ENCODE measurements at regions not wholly inside any gene's neighbourhood (a gene's known extent, or its start where the extent isn't known, plus 50 kb on each side); places are given as distances from the start of the nearest gene placed in this dataset.
"Not testable (repeated sequence)": the region's sequence is repeated elsewhere in the genome, so short reads cannot be mapped to it uniquely, and the experiment has no call there.

DNA sequence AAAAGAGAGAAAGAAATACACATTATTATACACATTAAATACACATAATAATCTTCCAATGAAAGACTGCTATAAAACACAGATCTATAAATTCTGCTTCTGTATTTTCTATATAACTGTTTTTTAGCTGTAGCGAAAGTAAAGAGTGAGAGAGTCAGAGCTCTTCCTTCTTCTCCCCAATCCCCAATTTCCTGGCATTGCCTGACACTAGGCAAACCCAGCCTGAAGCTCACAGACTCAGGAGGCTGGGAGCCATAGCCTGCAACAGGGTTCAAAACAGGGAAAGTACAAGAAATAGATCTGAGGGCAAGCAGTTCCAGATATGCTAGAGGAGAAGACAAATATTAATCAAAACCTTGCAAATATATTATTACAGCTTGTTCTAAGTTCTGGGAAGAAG, 201.6 kb downstream of the HNRNPD start:
- no peak for DNase-seq

DNA sequence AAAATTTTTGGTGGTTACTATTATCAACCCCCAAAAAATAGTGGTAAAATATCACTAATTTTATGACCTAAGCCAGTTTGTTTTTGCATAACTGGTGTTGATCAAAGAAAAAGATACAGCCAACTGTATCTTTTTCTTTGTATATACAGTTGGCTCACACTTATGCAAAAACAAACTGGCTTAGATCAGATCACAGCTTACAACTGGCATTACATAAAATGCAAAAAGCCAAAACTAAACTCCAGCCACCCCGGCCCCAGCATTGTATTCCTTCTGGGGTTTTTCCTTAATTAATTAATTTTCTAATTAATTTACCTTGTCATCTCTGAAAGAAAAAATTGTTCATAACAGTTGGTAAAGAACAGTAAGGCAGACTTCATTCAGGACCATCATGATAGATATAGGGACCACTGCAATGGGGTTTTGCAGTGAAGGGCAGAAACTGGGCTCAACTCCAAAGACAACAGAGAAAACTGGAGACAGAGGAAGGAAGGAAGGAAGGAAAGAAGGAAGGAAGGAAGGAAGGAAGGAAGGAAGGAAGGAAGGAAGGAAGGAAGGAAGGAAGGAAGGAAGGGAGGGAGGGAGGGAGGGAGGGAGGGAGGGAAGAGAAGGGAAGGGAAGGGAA, 202.1 kb downstream of the HNRNPD start:
- no peak for DNase-seq

DNA sequence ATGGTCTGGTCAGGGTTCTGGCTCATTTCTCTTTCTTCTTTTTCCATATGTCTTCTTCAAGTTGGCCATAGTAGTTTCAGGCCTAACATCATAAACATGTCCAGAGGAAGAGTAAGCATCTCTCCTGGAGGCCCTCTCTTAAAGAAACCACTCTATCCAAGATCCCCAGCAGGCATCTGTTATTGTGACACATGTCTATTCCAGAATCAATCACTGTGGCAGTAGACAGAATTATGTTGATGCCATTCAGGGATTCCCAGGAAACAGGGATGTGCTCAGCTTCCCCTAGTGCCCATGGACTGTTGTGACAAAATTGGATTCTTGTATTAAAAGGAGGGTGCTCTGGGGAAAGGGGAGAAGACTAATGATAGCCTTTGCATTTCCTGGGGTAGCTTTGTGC, 224.0 kb downstream of the HNRNPD start:
- DNase-seq, result no peak

DNA sequence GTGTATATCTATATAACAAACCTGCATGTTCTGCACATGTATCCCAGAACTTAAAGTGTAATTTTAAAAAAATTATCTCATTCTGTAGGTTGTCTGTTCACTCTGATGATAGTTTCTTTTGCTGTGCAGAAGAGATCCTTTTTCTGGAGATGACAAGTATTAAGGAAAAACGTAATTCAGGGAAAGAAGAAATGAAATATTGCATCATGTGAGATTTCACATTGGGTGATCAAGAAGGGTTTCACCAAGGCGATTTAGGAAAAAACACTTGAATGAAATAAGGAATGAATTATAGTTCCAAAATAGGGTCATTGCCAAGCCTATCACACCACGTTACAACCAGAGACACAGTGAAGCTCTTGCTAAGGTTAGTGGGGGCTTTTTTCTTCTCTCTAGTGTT, 227.9 kb downstream of the HNRNPD start:
- DNase-seq, result no peak

DNA sequence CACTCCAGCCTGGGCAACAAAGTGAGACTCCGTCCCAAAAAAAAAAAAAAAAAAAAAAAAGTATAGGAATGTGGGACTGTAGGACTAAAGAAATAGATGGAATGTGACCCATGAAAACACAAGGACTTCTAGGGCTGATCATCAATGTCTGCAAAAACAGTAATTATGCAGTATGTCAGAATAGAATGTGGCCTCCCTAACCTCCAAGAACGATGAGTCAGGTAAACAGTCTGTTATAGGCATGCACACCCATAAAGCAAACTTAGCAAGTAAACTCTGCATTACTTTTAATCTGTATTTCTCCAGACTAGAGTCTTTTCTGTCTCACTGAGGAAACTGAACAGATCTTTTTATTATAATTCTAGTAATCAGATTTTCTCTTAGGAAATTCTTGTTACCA, 233.4 kb downstream of the HNRNPD start:
- no peak for DNase-seq

DNA sequence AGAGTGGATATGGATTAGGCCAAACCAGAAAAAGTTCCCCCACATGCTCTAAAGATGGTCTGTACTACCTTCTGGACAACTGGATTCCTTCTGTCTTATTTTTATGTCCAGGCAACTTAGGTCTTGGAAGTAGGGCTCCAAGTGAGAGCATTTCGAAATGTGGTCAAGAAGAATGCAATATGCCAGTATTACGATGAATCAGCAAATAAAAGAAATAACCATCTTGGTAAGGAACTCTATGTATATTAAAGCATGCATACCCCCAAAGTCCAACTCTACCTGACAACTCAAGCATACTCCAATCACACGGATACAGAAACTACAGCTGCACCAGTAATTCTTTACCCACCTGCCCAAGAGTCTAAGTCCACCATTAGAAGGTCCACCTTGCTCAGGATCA, 234.5 kb downstream of the HNRNPD start:
- no peak for DNase-seq

DNA sequence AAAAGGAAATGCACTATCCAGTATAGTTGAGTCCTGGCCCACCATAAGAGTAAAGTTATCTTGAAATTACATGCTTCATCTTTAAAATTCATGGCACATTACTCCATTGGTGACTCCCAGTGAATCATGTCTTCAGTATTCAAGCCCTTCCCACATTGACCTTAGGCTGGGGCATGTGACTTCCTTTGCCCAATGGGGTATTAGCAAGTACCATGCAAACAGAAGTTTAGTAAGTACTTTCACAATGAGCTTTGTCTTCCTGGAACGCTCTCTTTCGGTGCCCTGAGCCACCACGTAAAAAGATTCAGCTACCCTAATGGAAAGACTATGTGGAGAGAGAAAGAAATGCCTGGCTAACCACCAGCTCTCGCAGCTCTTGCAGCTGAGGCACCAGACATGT, 235.4 kb downstream of the HNRNPD start:
- DNase-seq, result no peak

DNA sequence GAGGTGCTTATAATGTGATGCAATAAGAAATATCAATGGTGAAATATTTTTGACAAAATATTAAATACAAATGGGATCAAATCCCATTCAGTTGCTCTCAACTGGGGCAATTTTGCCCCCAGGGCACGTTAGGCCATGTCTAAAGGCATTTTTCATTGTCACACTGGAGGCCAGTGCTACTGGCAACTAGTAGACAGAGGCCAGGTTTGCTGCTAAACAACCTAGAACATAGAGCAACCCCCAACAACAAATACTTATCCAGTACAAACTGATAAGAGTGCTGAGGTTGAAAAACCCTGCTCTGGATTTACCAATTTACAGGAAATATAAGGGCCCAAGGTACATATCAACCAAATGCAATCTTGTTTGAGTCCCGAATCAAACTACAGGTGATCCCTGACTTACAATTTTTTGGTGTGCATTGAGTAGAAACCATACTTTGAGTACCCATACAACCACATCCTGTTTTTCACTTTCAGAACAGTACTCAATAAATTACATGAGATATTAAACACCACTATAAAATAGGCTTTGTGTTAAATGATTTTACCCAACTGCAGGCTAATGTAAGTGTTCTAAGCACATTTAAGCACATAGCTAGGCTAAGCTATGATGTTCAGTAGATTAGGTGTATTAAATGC, 237.5 kb downstream of the HNRNPD start:
- DNase-seq, result no peak

DNA sequence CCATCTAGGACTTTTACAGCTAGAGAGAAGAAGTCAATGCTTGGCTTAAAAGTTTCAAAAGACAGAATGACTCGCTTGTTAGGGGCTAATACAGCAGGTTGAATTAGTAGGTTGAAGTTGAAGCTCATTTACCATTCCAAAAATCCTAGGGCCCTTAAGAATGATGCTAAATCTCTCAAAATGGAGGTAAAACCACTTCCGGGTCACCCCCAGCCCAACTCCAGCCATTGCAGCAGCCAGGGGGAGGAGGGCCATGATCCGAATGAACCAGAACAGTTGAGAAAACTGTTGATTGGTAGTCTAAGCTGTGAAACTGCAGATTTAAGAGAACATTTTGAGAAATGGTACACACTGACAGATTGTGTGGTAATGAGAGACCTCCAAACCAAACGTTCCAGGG, 245.4 kb downstream of the HNRNPD start:
- DNase-seq, result no peak

DNA sequence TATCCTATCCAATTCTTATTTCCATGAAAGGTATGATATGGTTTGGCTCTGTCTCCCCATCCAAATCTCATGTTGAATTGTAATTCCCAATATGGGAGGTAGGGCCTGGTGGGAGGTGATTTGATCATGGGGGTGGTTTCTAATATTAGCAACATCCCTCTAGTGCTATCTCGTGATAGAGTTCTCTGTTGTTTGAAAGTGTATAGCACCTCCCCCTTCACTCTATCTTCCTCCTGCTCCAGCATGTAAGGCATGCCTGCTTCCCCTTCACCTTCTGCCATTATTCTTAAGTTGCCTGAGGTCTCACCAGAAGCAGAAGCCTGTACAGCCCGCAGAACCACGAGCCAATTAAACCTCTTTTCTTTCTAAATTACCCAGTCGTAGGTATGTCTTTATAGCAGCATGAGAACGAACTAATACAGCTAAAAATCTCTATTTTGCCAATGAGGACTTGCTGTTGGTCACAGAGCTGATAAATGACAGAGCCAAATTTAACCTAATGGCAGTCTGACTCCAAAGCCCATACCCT, 247.2 kb downstream of the HNRNPD start:
- DNase-seq, result no peak

DNA sequence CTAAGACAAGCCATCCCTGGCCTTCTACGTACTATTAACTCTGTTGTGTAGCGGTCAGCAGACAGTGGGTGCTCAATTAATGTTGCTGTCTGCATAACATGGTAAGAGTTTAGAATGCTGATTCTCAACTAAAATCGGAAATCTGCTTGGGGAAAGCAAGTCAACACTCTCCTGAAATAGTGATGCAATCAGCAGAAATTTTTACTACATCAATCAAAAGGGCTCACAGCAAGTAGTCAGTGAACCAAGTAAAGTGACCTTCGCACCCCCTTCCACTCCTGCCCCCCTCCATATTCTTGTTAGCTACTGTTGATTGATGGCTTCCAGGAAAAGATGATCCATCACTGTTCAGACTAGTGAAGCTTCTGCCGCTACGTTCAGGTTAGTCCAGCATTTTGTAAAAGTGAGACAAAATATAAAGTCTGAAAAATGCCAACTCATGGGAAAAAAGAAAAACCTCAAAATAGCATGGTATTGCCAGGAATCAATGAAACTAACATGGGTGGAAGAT, 247.9 kb downstream of the HNRNPD start:
- no peak for DNase-seq

DNA sequence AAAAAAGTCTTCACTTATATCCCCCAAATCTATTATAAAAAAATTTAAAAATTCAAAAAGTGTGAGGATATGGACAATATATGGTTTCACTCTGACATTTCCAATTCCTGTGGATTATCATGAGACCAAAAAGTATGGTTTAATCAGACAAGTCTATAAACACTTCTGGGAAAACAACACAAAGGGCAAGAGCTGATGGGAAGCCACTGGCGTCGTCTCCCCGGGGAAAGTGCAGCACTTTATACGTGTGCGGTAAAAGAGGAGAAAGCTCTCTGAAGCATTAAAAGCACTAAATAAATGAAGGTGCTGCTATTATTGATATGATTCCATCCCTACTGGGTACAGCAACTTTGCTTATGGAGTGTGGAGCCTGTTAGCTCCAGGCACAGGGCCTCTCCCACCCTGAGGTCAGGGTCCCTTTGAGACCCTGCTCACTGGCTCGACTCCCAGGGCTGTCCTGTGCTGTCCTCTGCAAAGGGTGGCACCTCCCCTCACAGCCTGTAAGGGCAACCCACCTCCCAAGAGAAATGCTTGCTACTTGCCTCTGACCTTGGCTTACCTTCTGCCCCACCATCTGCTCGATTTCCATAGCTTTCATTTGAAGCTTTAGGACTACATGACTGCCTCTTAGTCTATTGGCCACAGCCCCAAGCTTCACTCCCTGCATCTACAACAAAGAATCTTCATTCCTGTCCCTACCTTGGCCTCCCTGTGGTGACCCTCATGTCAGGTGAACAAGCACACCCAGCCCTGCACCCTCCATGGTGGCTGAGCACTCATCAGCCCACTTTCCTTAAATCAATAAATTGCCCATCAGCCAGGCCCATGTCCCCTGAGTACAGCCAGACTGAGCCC, 248.6 kb downstream of the HNRNPD start:
- no peak for DNase-seq

DNA sequence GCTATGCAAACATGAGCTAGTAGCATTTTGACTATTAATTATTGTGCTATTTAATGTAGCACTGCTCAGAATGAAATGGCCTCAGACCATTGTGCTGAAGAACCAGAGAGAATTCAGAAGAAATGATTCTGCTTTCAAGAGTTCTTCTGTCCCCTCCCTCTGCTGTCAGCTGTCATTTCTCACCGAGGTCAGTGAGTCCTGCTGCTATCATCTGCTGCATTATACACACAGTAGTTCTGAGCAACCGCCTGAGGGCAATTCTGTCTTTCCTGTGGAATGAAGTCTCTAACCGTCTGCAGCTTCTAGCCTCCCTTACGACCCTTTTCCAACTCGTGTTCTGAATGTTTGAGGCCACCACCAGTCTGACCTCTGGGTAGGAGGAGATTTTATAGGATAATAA, 249.4 kb downstream of the HNRNPD start:
- no peak for DNase-seq

DNA sequence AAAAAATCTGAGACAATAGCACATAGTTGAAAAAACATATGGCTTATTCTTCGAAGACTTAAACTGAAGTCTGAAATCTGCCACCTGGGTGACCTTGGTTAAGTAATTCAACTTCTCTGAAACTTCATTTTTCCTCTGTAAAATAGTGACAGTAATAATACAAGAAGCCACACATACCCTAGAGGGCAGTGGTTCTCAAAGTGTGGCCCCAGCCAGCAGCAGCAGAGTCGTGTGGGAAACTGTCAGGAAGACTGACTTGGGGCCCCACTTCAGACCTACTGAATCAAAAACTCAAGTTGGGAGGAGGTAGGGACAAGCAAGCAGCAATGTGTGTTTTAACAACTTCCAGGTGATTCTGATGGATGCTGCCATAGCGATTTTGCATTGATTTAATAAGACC, 249.9 kb downstream of the HNRNPD start:
- peak in 3 of 4 experiments; percentile 3 to 23 (median 14) for DNase-seq

DNA sequence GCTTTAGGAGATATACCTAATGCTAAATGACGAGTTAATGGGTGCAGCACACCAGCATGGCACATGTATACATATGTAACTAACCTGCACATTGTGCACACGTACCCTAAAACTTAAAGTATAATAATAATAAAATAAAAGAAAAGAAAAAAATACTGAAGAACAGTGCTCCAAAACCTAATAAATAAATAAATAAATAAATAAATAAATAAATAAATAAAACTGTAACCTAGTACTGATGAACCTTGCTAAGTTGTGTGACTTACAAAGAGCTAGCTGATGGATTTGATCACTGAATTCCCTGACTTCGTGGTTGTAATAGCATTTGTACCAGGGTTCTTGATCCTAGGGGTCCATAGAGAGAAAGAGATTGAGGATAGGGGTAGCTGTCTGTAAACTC, 258.6 kb downstream of the HNRNPD start:
- DNase-seq, result not testable (repeated sequence)

DNA sequence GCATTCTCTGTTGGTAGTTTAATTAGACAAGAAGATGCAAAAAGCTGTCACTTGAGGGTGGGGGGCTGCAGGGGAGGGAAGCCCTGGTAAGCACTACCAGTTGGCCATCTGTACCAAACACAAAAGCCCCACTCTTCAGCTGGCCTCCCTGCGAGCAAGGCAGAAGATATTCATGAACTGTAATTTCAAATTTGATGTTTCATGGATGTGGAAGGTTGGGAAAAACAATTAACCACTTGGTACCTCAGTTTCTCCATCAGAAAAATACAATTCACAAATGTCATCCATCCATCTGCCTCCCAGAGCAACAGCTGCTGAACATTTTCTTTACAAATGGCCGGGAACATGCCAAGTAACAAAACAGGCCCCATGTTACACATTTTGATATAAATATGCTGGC, 265.3 kb downstream of the HNRNPD start:
- DNase-seq, result no peak

DNA sequence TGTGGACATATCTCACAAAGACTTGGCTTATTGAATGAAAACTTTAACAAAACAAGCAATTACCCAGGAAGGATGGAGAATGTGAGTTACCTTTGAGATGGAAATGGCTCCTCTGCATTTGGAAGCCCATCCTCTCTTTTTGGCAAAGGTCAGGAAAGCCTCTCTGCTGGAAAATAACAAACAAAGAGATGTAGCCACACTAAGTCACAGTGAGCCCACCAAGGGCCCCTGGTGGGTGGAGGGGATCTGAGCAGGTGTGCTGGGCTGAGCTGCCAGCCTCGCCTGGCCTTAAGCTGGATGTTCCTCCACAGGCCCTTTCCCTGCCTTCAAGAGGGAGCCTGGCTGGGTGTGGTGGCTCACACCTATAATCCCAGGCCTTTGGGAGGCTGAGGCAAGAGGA, 269.2 kb downstream of the HNRNPD start:
- no peak for DNase-seq

DNA sequence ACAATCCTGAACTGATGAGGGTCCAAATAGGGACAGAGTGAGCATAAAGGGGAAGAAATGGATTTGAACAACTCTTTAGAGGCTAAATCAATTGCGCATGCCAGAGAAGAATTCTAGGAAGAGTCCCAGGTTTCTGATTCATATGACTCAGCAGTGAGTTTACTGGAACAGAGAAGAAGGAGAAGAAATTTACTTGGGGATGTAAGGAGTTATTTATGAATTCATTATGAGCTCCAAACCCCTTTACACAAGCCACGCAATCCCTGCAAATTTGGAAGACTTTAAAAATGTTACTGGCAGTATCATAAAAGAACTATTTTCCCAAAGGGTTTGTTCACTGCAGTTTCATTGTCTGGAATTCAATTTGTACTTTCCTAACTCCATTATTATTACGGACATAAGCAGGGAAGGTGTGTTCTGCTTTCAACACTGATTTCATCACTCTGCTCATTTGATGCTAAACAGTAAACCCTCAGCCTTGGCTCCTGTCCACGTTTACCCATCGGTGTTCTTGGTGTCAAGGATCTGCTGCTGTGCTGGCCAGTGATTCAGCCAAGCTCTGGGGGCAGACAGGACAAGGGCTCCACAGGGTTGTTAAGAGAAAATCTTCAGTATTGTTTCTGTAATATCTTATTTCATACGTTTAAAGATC, 273.7 kb downstream of the HNRNPD start:
- no peak for DNase-seq

DNA sequence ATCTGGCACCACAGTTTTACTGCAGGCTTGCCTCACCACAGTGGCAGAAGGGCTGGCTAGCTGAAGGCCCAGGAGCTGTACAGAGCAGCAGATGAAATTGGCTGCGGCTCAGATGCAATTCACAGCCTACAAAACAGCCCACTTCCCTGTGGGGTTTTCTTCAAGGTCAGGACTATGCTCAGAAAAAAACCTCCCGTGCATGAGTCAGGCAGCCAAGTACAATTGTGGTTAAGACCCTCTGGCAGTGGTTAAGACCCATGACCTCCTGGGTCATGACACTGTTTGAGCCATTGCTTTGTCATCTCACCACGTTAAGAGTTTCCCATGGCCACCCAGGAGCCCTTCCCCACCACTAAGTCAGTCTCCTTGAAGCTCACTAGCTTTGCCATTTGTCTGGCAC, 276.3 kb downstream of the HNRNPD start:
- peak; percentile 4 to 23 (median 8) for DNase-seq

DNA sequence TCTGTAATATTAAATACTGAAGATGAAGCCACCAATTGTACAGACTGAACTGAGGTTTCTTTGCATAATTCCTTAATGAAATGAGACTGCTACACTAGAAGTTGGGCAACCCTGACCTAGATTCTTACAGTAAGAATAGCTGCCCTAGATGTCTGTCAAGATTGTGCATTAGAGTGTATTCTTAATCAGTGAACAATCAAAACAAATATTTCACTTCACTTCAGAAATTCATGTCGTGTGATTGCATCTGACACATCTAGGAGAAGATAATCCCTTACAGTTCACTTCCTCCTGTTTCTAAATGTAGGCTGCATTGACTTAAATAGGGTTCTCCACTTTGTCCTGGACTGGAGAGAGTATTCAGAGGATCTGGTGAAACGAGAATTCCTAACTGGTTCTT, 283.1 kb downstream of the HNRNPD start:
- DNase-seq, result no peak

DNA sequence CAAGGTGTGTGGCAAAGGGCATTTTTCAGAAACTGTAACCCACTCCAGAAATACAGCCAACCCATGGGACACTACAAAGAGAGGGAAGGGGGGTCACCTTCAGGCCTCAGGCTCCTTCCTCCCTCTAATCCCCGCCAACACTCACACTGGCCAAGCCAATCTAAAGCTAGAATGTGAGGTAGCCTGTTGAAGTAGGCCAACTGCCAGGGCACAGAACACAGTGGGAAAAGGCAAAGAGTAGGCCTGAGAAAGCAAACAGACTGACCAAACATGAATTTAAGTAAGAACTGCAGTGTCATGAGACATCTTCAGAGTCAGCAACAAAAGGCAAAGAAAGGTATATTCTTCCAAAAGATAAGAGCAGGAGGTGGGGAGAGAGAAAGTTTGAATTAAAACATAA, 289.0 kb downstream of the HNRNPD start:
- DNase-seq, result no peak

DNA sequence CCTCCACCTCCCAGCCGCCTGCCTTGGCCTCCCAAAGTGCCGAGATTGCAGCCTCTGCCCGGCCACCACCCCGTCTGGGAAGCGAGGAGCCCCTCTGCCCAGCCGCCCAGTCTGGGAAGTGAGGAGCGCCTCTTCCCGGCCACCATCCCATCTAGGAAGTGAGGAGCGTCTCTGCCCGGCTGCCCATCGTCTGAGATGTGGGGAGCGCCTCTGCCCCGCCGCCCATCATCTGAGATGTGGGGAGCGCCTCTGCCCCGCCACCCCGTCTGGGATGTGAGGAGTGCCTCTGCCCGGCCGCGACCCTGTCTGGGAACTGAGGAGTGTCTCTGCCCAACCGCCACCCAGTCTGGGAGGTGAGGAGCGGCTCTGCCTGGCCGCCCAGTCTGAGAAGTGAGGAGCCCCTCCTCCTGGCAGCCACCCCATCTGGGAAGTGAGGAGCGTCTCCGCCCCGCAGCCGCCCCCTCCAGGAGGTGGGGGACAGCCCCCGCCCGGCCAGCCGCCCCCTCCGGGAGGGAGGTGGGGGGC, 296.3 kb downstream of the HNRNPD start:
- DNase-seq, result not testable (repeated sequence)

DNA sequence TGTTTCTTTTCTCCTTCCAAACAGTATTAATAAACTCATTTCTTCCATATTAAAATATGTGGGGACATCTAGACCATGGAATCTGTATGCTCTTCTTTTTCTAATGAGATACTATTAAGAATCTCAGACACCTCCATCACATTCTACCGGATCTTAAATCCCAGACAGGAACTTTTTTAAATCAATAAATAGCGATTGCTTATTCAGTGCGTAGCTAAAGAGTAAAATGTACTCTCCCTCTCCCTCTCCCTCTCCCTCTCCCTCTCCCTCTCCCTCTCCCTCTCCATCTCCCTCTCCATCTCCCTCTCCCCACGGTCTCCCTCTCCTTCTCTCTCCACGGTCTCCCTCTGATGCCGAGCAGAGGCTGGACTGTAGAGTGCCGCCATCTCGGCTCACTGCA, 297.0 kb downstream of the HNRNPD start:
- DNase-seq, result no peak

Data from suppressor macrophage (primary cell).